ENCODE measurements at regions not wholly inside any gene's neighbourhood (a gene's known extent, or its start where the extent isn't known, plus 50 kb on each side); places are given as distances from the start of the nearest gene placed in this dataset.

- no peak overlapping the region for H3K4me2 ChIP-seq (ENCODE audit: low read length)
- no peak overlapping the region for H3K9ac ChIP-seq (ENCODE audit: low read length)
- H3K4me3 ChIP-seq (ENCODE audit: low read length), result no peak overlapping the region
- no peaks in the 10 kb centered on the region for H3K9me2 ChIP-seq (ENCODE audit: insufficient read depth, low read length)
- no peaks in the 10 kb centered on the region for H3K9me3 ChIP-seq (ENCODE audit: low read length)
- no peaks in the 10 kb centered on the region for H3K27me3 ChIP-seq (ENCODE audit: insufficient read depth, low read depth, low read length)
- H3K27ac ChIP-seq (ENCODE audit: low read length), result no peak overlapping the region
- H3F3A ChIP-seq (ENCODE audit: insufficient read depth, low read length, poor library complexity, severe bottlenecking), result no peaks in the 10 kb centered on the region
- H3K79me2 ChIP-seq (replicated peaks; ENCODE audit: insufficient read depth, low read length), result no peaks in the 10 kb centered on the region
- H3K36me3 ChIP-seq (ENCODE audit: insufficient read depth, low read length), result no peaks in the 10 kb centered on the region
- no peak overlapping the region for H2AFZ ChIP-seq (ENCODE audit: low read depth, low read length)
- TF ChIP-seq EZH2 (IDR thresholded peaks at IDR 0.05; ENCODE audit: borderline replicate concordance, insufficient read depth, low read length, poor library complexity, severe bottlenecking) (no peak), CTCF (IDR thresholded peaks at IDR 0.05; ENCODE audit: poor library complexity, severe bottlenecking) (no peak), SMC3 (conservative IDR thresholded peaks at IDR 0.05; ENCODE audit: poor library complexity) (no peak), RAD21 (conservative IDR thresholded peaks at IDR 0.05) (no peak), MXI1 (conservative IDR thresholded peaks at IDR 0.05; ENCODE audit: poor library complexity, severe bottlenecking) (no peak), TAF1 (IDR thresholded peaks at IDR 0.05; ENCODE audit: low read depth) (no peak), POLR2AphosphoS5 (IDR thresholded peaks at IDR 0.05) (no peak), REST (IDR thresholded peaks at IDR 0.05; ENCODE audit: borderline replicate concordance) (no peak), EP300 (conservative IDR thresholded peaks at IDR 0.05; ENCODE audit: poor library complexity, severe bottlenecking) (no peak)
- no peaks in the 10 kb centered on the region for H4K20me1 ChIP-seq (ENCODE audit: insufficient read depth)
These were observed 351.9 kb downstream of the FAM72C start for GRCh38 chr1:143619851-143620250.

GRCh38 chr1:143611159-143611558 lies 360.6 kb downstream of the FAM72C start:
- no peaks in the 10 kb centered on the region for H3K9me3 ChIP-seq (ENCODE audit: low read length)
- H3K79me2 ChIP-seq (replicated peaks; ENCODE audit: insufficient read depth, low read length), result no peaks in the 10 kb centered on the region
- H3K27me3 ChIP-seq (ENCODE audit: insufficient read depth, low read depth, low read length), result no peaks in the 10 kb centered on the region

More at GRCh38 chr1:143611159-143611558, 360.6 kb downstream of the FAM72C start:
- H3K36me3 ChIP-seq (ENCODE audit: insufficient read depth, low read length), result no peaks in the 10 kb centered on the region
- no peak overlapping the region for H3K4me3 ChIP-seq (ENCODE audit: low read length)
- no peaks in the 10 kb centered on the region for H3K9me2 ChIP-seq (ENCODE audit: insufficient read depth, low read length)
- H4K20me1 ChIP-seq (ENCODE audit: insufficient read depth), result no peaks in the 10 kb centered on the region
- no peak overlapping the region for H3K9ac ChIP-seq (ENCODE audit: low read length)
- no peak for TF ChIP-seq TAF1 (IDR thresholded peaks at IDR 0.05; ENCODE audit: low read depth)
- no peak for TF ChIP-seq POLR2AphosphoS5 (IDR thresholded peaks at IDR 0.05)
- no peak for TF ChIP-seq MXI1 (conservative IDR thresholded peaks at IDR 0.05; ENCODE audit: poor library complexity, severe bottlenecking)
- no peak for TF ChIP-seq CTCF (IDR thresholded peaks at IDR 0.05; ENCODE audit: poor library complexity, severe bottlenecking)
- TF ChIP-seq SMC3 (conservative IDR thresholded peaks at IDR 0.05; ENCODE audit: poor library complexity), result no peak
- TF ChIP-seq REST (IDR thresholded peaks at IDR 0.05; ENCODE audit: borderline replicate concordance), result no peak
- no peak for TF ChIP-seq EP300 (conservative IDR thresholded peaks at IDR 0.05; ENCODE audit: poor library complexity, severe bottlenecking)
- TF ChIP-seq RAD21 (conservative IDR thresholded peaks at IDR 0.05), result no peak
- no peak for TF ChIP-seq EZH2 (IDR thresholded peaks at IDR 0.05; ENCODE audit: borderline replicate concordance, insufficient read depth, low read length, poor library complexity, severe bottlenecking)
- H3K27ac ChIP-seq (ENCODE audit: low read length), result no peak overlapping the region
- no peak overlapping the region for H3K4me2 ChIP-seq (ENCODE audit: low read length)
- no peaks in the 10 kb centered on the region for H3F3A ChIP-seq (ENCODE audit: insufficient read depth, low read length, poor library complexity, severe bottlenecking)
- H2AFZ ChIP-seq (ENCODE audit: low read depth, low read length), result no peak overlapping the region

Data from neural cell (in vitro differentiated cells).